DMS114 treated with DMSO at 0.1 percent for 48 hours (cell line): ENCODE measurements at regions not wholly inside any gene's neighbourhood (a gene's known extent, or its start where the extent isn't known, plus 50 kb on each side); places are given as distances from the start of the nearest gene placed in this dataset.

Source experiments
- DNase-seq: peaks from one replicate; lab custom pipeline; 2025; ENCODE audit not compliant: unreplicated experiment; lab: John Stamatoyannopoulos, UW

GRCh38 chr3:72224804-72225509 lies 440.0 kb upstream of the PROK2 start:
- DNase-seq, result no peak

GRCh38 chr3:72223628-72224027 lies 438.7 kb upstream of the PROK2 start:
- no peak for DNase-seq

- DNase-seq, result no peak
These were observed 438.2 kb upstream of the PROK2 start for GRCh38 chr3:72223116-72223515.

- DNase-seq, result no peak
These were observed 437.5 kb upstream of the PROK2 start for GRCh38 chr3:72222410-72222809.

GRCh38 chr3:72220946-72221345 lies 436.0 kb upstream of the PROK2 start:
- DNase-seq, result no peak

- no peak for DNase-seq
These were observed 434.8 kb upstream of the PROK2 start for GRCh38 chr3:72219752-72220151.

GRCh38 chr3:72217570-72217969 lies 432.6 kb upstream of the PROK2 start:
- DNase-seq, result no peak

GRCh38 chr3:72214066-72214951 lies 429.4 kb upstream of the PROK2 start:
- no peak for DNase-seq

- no peak for DNase-seq
These were observed 428.5 kb upstream of the PROK2 start for GRCh38 chr3:72213296-72214065.

GRCh38 chr3:72212396-72212795 lies 427.4 kb upstream of the PROK2 start:
- no peak for DNase-seq

GRCh38 chr3:72210261-72210660 lies 425.3 kb upstream of the PROK2 start:
- DNase-seq, result no peak

GRCh38 chr3:72205297-72205826 lies 420.4 kb upstream of the PROK2 start:
- DNase-seq, result no peak

- DNase-seq, result no peak
These were observed 419.5 kb upstream of the PROK2 start for GRCh38 chr3:72204452-72204851.

GRCh38 chr3:72203613-72204349 lies 418.8 kb upstream of the PROK2 start:
- DNase-seq, result no peak

GRCh38 chr3:72203105-72203504 lies 418.2 kb upstream of the PROK2 start:
- no peak for DNase-seq

- no peak for DNase-seq
These were observed 415.4 kb upstream of the PROK2 start for GRCh38 chr3:72200332-72200731.

GRCh38 chr3:72199530-72199929 lies 414.6 kb upstream of the PROK2 start:
- no peak for DNase-seq

- no peak for DNase-seq
These were observed 411.5 kb upstream of the PROK2 start for GRCh38 chr3:72196377-72196929.

- no peak for DNase-seq
These were observed 410.9 kb upstream of the PROK2 start for GRCh38 chr3:72195895-72196294.

- no peak for DNase-seq
These were observed 409.5 kb upstream of the PROK2 start for GRCh38 chr3:72194458-72194857.
